Loucy (cell line): ENCODE measurements at regions not wholly inside any gene's neighbourhood (a gene's known extent, or its start where the extent isn't known, plus 50 kb on each side); places are given as distances from the start of the nearest gene placed in this dataset.

Source experiments
- H2AFZ ChIP-seq: fragments of 200-600 bp; sonication (generic); 2 replicates; pipeline ENCODE4 v1.6.0; 2016; ENCODE audit warnings: antibody characterized with exemption, mild to moderate bottlenecking, low read length, moderate library complexity
- H3F3A ChIP-seq: fragments of 200-600 bp; 2 replicates; pipeline ENCODE4 v1.6.0; 2016; ENCODE audit warnings: antibody characterized with exemption, low read depth, mild to moderate bottlenecking
- H3K27me3 ChIP-seq: fragments of 200-600 bp; sonication (generic); 2 replicates; pipeline ENCODE4 v1.6.1; 2014; ENCODE audit warnings: low read length, mild to moderate bottlenecking; ENCODE audit not compliant: insufficient read depth, poor library complexity, severe bottlenecking
- H3K36me3 ChIP-seq: fragments of 200-600 bp; sonication (generic); 2 replicates; pipeline ENCODE4 v1.6.1; 2016; ENCODE audit warnings: low read length; ENCODE audit not compliant: insufficient read depth
- H3K4me1 ChIP-seq: fragments of 200-600 bp; sonication (generic); 2 replicates; pipeline ENCODE4 v1.5.1; 2014; ENCODE audit warnings: low read length, mild to moderate bottlenecking; ENCODE audit not compliant: insufficient read depth, poor library complexity, severe bottlenecking
- H3K4me2 ChIP-seq: fragments of 200-600 bp; sonication (generic); 2 replicates; pipeline ENCODE4 v1.6.0; 2014; ENCODE audit warnings: antibody characterized with exemption, low read length, low read depth, mild to moderate bottlenecking; ENCODE audit not compliant: poor library complexity, severe bottlenecking
- H3K4me3 ChIP-seq: fragments of 200-600 bp; sonication (generic); 2 replicates; pipeline ENCODE4 v1.5.1; 2014; ENCODE audit warnings: low read length, mild to moderate bottlenecking, mixed read lengths; ENCODE audit not compliant: poor library complexity, severe bottlenecking
- H3K79me2 ChIP-seq: fragments of 200-600 bp; sonication (generic); 2 replicates; pipeline ENCODE4 v1.6.1; 2014; ENCODE audit warnings: low read length; ENCODE audit not compliant: insufficient read depth
- H3K9ac ChIP-seq: fragments of 200-600 bp; sonication (generic); 2 replicates; pipeline ENCODE4 v1.6.0; 2014; ENCODE audit warnings: mild to moderate bottlenecking, low read depth, low read length, moderate library complexity; ENCODE audit not compliant: poor library complexity, severe bottlenecking
- H3K9me2 ChIP-seq: fragments of 200-600 bp; sonication (generic); replicated peaks from 2 replicates; pipeline ENCODE4 v1.6.1; 2016; ENCODE audit warnings: low read depth, low read length, mixed read lengths
- H3K9me3 ChIP-seq: fragments of 200-600 bp; sonication (generic); 2 replicates; pipeline ENCODE4 v1.6.1; 2014; ENCODE audit warnings: mild to moderate bottlenecking, antibody characterized with exemption, low read length, low read depth; ENCODE audit not compliant: insufficient read depth
- H4K20me1 ChIP-seq: fragments of 200-600 bp; sonication (generic); 2 replicates; pipeline ENCODE4 v1.6.0; 2014; ENCODE audit warnings: antibody characterized with exemption, low read length, mild to moderate bottlenecking; ENCODE audit not compliant: insufficient read depth, poor library complexity, severe bottlenecking
- CTCF ChIP-seq: fragments of 200-600 bp; sonication (generic); conservative IDR thresholded peaks from 2 replicates; pipeline ENCODE4 v1.5.1; 2014; ENCODE audit warnings: mild to moderate bottlenecking, antibody characterized with exemption, low read length
- EZH2phosphoT487 ChIP-seq: fragments of 200-600 bp; IDR thresholded peaks from 2 replicates; pipeline ENCODE4 v1.6.1; 2018; ENCODE audit warnings: antibody characterized with exemption, mild to moderate bottlenecking, moderate library complexity, borderline replicate concordance

- no peaks in the 10 kb centered on the region for H3K9me3 ChIP-seq
- no peaks in the 10 kb centered on the region for H3K4me1 ChIP-seq
- TF ChIP-seq CTCF (no peak), EZH2phosphoT487 (no peak)
- no peaks in the 10 kb centered on the region for H3F3A ChIP-seq
- no peak overlapping the region for H3K4me2 ChIP-seq
- H3K79me2 ChIP-seq, result no peaks in the 10 kb centered on the region
- no peaks in the 10 kb centered on the region for H3K27me3 ChIP-seq
- no peak overlapping the region for H2AFZ ChIP-seq
- H4K20me1 ChIP-seq, result no peaks in the 10 kb centered on the region
- no peaks in the 10 kb centered on the region for H3K36me3 ChIP-seq
- H3K9me2 ChIP-seq, result no peaks in the 10 kb centered on the region
- no peak overlapping the region for H3K9ac ChIP-seq
- no peak overlapping the region for H3K4me3 ChIP-seq
Measured at GRCh38 chr13:91020461-91021034, 326.9 kb upstream of the MIR17HG start.

DNA sequence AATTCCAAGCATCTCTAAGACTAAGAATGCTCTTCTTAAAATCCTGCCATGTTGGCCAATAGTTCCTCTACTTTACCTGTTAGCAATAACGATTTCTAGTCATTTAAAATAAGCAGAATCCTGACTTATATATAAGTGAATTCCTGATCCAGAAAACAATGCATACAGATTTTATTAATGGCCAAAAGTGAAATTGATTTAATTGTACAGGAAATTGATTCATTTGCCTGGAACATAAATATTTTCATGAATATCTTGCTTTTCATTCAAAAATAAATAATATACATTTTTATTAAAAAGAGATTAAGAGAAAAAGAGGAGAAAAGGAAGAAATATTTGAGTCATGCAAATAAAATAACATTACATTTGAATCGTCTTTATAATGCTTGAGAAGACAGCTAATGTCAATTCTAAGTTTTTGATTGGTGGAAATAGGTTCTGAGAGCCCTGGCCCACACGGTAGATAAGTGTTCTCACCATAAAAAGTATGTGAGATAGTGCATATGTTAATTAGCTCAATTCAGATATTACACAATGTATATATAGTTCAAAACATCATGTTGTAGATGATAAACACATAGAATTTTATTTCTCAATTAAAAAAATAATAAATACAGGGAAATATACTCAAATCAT is 323.2 kb upstream of the MIR17HG start:
- H3K79me2 ChIP-seq, result no peaks in the 10 kb centered on the region
- H3K9me2 ChIP-seq, result no peaks in the 10 kb centered on the region
- TF ChIP-seq EZH2phosphoT487 (no peak), CTCF (no peak)

GRCh38 chr13:91025442-91025841 is 322.0 kb upstream of the MIR17HG start:
- Histone ChIP-seq H3K9me3 (no peaks in the 10 kb centered on the region), H2AFZ (no peak overlapping the region), H4K20me1 (no peaks in the 10 kb centered on the region), H3K27me3 (no peaks in the 10 kb centered on the region), H3K9me2 (no peaks in the 10 kb centered on the region), H3K4me2 (no peak overlapping the region), H3K36me3 (no peaks in the 10 kb centered on the region), H3K9ac (no peak overlapping the region), H3K4me1 (no peaks in the 10 kb centered on the region), H3F3A (no peaks in the 10 kb centered on the region), H3K4me3 (no peak overlapping the region), H3K79me2 (no peaks in the 10 kb centered on the region)
- TF ChIP-seq CTCF, result no peak
- no peak for TF ChIP-seq EZH2phosphoT487

More for the DNA sequence above, 323.2 kb upstream of the MIR17HG start:
- Histone ChIP-seq H3K4me3 (no peak overlapping the region), H3K27me3 (no peaks in the 10 kb centered on the region), H3K36me3 (no peaks in the 10 kb centered on the region), H2AFZ (no peak overlapping the region), H3F3A (no peaks in the 10 kb centered on the region), H3K9ac (no peak overlapping the region), H4K20me1 (no peaks in the 10 kb centered on the region), H3K4me2 (no peak overlapping the region), H3K9me3 (no peaks in the 10 kb centered on the region), H3K4me1 (no peaks in the 10 kb centered on the region)
